Fibroblast of skin of scalp (primary cell): ENCODE measurements at regions not wholly inside any gene's neighbourhood (a gene's known extent, or its start where the extent isn't known, plus 50 kb on each side); places are given as distances from the start of the nearest gene placed in this dataset.
"Not testable (repeated sequence)": the region's sequence is repeated elsewhere in the genome, so short reads cannot be mapped to it uniquely, and the experiment has no call there.

Experiments used
- DNase-seq: peaks from one replicate; pipeline ENCODE4 v3.0.0-alpha.2; 2013

DNA sequence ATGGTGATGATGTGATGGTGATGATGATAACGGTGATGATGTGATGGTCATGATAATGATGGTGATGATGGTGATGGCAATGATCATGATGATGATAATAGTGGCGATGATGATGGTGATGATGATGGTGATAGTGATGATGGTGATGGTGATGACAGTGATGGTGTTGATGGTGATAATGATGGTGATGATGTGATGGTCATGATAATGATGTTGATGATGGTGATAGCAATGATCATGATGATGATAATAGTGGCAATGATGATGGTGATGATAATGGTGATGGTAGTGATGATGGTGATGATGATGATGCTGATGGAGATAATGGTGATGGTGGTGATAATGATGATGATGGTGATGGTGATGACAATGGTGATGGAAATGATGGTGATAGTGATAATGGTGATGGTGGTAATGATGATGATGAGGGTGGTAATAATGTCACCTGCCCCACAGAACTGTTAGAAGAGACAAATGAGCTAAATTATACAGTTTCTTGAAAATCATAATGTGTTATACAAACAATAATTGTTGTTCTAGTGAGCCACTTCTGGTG, 289.9 kb downstream of the ASMT start:
- no peak for DNase-seq

DNA sequence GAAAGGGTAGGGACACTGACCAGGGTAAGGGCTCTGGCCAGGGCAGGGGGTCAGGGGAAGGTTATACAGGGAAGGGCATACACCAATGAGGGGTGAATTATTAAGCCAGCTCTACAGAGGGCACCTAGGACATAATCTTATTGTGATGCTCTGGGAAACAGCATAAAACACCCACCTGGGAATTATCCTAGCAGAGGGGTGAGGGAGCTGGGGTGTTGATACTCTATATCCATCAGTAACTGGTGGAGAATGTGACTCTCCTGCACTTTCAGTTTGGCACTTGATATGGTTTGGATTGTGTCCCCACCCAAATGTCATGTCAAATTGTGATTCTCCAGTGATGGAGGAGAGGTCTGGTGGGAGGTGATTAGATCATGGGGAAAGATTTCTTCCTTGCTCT, 291.2 kb downstream of the ASMT start:
- DNase-seq = no peak

DNA sequence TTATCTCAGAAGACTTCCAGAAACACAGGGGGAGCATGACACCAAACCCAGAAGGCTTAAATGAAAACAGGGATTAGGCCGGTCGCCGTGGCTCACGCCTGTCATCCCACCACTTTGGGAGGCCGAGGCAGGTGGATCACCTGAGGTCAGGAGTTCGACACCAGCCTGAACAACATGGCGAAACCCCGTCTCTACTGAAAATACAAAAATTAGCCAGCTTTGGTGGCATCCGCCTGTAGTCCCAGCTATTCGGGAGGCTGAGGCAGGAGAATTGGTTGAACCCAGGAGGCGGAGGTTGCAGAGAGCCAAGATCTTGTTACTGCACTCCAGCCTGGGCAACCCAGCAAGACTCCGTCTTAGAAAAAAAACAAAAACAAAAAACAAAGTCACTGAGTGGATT, 294.1 kb downstream of the ASMT start:
- not testable (repeated sequence) for DNase-seq

GRCh38 chrX:1909419-1910206, 294.8 kb downstream of the ASMT start:
- DNase-seq = no peak

DNA sequence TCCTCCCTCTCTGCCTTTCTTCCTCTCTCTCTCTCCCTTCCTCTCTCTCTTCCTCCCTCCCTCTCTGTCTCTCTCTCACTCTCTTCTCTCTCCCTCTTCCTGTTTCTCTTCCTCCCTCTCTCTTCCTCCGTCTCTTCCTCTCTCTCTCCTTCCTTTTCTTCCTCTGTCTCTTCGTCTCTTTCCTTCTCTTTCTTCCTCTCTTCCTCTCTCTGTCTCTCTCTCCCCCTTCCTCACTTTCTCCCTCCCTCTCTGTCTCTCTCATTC, 295.3 kb downstream of the ASMT start:
- DNase-seq = no peak

- DNase-seq = no peak
These were observed 296.7 kb downstream of the ASMT start for GRCh38 chrX:1911401-1912128.

DNA sequence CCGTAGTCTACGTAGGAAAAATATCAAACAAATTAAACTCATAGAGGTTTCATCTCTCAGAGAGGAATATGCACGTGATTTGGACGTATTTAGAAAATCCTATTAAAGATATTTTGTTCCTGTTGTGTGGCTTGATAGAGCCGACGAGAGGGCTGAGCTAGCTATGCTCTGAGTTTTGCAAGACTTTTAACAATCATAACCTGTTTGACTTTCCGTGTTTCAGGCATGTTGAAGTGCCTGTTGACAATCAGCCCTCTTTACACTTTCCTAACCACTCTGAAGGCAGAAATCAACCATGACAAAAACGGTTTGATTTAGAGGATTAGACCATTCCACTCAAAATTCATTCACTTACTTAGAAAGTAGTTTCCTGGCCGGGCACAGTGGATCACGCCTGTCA, 297.3 kb downstream of the ASMT start:
- no peak for DNase-seq

- DNase-seq = no peak
These were observed 299.9 kb downstream of the ASMT start for GRCh38 chrX:1914606-1915365.

DNA sequence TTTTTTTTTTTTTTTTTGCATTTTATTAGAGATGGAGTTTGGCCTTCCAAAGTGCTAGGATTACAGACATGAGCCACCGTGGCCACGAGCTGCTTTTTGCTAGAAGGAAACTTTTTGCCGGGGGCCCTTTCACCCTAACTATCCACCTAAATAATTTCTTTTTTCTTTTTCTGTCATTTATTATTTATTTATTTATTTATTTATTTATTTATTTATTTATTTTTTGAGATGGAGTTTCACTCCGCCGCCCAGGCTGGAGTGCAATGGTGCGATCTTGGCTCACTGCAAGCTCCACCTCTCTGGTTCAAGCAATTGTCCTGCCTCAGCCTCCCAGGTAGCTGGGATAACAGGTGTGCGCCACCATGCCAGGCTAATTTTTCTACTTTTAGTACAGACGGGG, 303.9 kb downstream of the ASMT start:
- DNase-seq = no peak

- peak; percentile 21 for DNase-seq
These were observed 310.2 kb downstream of the ASMT start for GRCh38 chrX:1925053-1925481.

DNA sequence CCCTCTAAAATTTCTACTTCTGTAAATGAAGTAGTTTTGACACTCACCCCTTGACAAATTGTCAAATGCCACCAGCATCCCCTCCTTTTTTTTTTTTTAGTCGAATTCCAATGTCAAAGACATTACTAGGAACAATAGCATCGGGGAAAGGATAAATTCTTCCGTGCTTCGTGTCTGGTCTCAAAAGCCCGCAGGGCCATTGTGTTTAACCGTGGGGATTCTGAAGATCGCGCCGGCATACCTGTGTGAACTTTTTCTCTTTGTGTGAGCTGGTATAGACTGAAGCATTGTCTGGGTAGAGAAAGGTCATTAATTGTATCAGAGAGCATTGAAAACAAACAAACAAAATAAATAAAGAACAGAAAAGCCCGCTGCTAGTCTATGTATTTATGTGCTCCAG, 313.9 kb downstream of the ASMT start:
- DNase-seq = no peak

DNA sequence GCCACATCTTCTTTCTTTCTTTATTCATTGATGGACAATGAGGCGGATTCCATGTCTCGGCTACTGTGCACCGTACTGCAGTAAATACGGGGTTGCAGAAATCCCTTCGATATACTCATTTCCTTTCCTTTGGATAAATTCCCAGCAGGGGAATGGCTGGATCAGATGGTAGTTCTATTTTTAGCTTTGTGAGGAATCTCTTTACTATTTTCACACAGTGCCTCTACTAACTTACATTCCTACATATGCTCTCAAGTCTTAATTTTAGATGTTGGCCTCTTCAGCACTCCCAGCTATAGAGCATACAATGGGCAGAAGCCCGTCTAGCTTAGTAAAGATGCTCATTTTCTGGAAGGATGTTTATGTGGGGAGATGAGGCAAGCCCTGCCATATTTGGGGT, 317.4 kb downstream of the ASMT start:
- DNase-seq = peak; percentile 94

- DNase-seq = no peak
These were observed 319.1 kb downstream of the ASMT start for GRCh38 chrX:1933964-1934363.

DNA sequence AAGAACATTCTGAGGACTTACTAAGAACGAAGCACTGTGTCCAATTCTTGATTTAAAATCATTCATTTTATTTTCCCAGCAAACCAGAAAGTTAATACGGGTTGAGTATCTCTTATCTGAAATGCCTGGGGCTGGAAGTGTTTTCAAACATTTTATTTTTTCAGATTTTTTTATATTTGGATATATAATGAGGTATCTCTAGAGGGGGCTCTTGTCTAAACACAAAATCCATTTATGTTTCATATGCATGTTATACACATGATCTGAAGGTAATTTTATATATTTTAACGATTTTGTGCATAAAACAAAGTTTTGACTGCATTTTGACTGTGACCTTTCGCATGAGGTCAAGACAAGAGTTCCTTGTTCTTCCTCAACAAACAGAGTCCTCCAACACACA, 320.9 kb downstream of the ASMT start:
- no peak for DNase-seq

GRCh38 chrX:1938190-1938589, 323.3 kb downstream of the ASMT start:
- DNase-seq = no peak

- no peak for DNase-seq
These were observed 326.5 kb downstream of the ASMT start for GRCh38 chrX:1941321-1941720.

- DNase-seq = no peak
These were observed 331.0 kb downstream of the ASMT start for GRCh38 chrX:1945879-1946278.

DNA sequence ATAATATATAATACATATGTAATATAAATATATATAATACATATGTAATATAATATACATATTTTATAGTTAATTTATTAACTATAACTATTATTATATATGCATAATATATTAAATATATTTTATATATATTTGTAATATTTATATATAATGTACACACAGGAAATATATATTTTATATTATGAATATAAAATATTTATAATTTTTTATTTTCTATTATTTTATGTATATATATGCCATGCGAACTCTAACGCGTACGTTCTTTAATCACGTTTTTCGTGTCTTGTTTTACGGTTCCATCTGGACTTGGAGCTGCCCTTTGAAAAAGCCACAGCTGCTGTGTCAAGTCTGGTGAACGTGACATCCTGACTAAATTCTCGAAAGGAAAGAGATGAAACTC, 332.1 kb downstream of the ASMT start:
- no peak for DNase-seq
